ENCODE measurements at regions not wholly inside any gene's neighbourhood (a gene's known extent, or its start where the extent isn't known, plus 50 kb on each side); places are given as distances from the start of the nearest gene placed in this dataset.

GRCh38 chr12:22924391-22924790 lies 299.4 kb downstream of the ETNK1 start:
- TF ChIP-seq, protein P1, sequence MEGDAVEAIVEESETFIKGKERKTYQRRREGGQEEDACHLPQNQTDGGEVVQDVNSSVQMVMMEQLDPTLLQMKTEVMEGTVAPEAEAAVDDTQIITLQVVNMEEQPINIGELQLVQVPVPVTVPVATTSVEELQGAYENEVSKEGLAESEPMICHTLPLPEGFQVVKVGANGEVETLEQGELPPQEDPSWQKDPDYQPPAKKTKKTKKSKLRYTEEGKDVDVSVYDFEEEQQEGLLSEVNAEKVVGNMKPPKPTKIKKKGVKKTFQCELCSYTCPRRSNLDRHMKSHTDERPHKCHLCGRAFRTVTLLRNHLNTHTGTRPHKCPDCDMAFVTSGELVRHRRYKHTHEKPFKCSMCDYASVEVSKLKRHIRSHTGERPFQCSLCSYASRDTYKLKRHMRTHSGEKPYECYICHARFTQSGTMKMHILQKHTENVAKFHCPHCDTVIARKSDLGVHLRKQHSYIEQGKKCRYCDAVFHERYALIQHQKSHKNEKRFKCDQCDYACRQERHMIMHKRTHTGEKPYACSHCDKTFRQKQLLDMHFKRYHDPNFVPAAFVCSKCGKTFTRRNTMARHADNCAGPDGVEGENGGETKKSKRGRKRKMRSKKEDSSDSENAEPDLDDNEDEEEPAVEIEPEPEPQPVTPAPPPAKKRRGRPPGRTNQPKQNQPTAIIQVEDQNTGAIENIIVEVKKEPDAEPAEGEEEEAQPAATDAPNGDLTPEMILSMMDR (conservative IDR thresholded peaks at IDR 0.05), result no peak
- H3K27ac ChIP-seq, result no peak overlapping the region

- H3K27ac ChIP-seq, result no peak overlapping the region
- TF ChIP-seq, protein P1 (conservative IDR thresholded peaks at IDR 0.05), result no peak
These were observed 300.7 kb downstream of the ETNK1 start for GRCh38 chr12:22925623-22926022.

DNA sequence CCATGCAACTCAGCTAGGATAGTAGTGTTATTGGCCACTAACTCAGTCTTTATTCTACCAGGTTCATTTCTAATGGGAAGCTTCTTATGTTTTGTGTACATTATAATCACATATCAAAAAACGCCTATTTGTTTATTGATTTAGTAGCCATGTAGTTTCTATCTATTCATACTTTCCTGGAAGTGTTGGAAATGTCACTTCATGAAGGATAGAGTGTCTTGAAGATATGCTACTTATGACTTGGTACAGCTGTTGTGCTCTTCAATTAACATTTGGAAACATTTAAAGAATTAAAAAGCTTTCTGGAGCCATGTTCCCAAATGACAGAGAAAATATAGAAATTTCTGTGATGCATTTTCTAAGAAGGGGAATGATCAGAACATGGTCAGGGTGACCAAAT lies 307.5 kb downstream of the ETNK1 start:
- no peak overlapping the region for H3K27ac ChIP-seq
- TF ChIP-seq, protein P1 (conservative IDR thresholded peaks at IDR 0.05), result no peak

GRCh38 chr12:22935090-22935489 lies 310.1 kb downstream of the ETNK1 start:
- TF ChIP-seq, protein P1 (conservative IDR thresholded peaks at IDR 0.05), result no peak
- no peak overlapping the region for H3K27ac ChIP-seq

DNA sequence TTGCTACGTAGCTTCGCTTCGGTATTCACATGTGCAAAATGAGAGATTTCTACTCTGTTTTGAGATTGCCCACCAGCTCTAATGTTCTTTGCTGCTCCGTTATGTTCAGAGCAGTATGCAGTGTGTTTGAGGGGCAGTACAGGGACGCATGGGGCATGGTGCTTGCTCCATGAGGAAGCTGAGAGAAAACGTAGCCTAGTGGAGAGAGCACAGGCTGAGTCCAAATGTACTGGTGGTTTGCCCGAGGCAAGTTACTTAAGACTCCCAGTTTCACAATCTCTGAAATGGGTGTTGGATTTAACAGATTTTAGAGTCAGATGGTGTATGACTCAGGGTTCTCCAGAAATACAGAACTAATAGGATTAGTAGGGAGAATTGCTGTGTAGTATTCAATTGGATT lies 310.5 kb downstream of the ETNK1 start:
- H3K27ac ChIP-seq, result no peak overlapping the region
- TF ChIP-seq, protein P1 (conservative IDR thresholded peaks at IDR 0.05), result no peak

GRCh38 chr12:22938323-22938722 lies 313.4 kb downstream of the ETNK1 start:
- H3K27ac ChIP-seq, result no peak overlapping the region
- TF ChIP-seq, protein P1 (conservative IDR thresholded peaks at IDR 0.05), result no peak

DNA sequence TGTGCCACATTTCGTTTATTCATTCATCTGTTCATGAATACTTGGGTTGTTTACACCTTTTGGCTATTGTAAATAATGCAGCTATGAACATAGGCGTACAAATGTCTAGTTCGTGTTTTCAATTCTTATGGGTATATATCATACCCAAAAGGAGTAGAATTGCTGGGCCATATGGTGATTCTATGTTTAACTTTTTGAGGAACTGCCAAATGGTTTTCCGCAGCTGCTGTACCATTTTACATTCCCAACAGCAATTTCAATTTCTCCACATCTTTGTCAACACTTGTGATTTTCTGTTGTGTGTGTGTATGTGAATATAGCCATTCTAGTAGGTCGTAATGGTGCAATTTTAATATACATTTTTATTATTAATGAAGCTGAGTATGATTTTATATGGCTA lies 326.2 kb downstream of the ETNK1 start:
- no peak overlapping the region for H3K27ac ChIP-seq
- TF ChIP-seq, protein P1 (conservative IDR thresholded peaks at IDR 0.05), result no peak

DNA sequence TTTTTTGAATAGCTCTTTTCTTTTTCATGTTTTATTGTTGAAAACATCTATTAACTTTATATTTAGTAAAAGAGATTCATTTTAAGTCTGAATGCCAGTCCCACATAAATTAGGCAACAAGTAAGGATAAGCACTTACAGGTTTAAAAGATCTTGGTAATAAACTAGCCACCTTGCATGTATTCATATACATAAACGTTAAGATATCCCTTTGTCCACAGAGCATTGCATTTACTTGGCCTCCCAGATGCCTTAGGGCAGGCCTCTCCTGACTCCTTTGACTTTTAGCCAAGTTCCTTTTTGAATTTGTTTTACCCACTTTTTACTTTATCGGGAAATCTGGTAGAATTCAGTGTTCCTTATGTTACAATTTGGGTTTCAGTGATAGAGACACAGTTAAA lies 331.7 kb downstream of the ETNK1 start:
- H3K27ac ChIP-seq, result no peak overlapping the region
- TF ChIP-seq, protein P1 (conservative IDR thresholded peaks at IDR 0.05), result no peak

Measured in VCaP (cell line).